ENCODE measurements at regions not wholly inside any gene's neighbourhood (a gene's known extent, or its start where the extent isn't known, plus 50 kb on each side); places are given as distances from the start of the nearest gene placed in this dataset.

- Mint-ChIP-seq H3K9me3 (no peaks in the 10 kb centered on the region), H3K4me1 (no peaks in the 10 kb centered on the region), H3K36me3 (no peaks in the 10 kb centered on the region), H3K4me3 (no peak overlapping the region), H3K27ac (no peak overlapping the region), H3K27me3 (ENCODE audit: low read depth in 3 of 3) (peaks cover 2 to 4% (median 3%) of the 10 kb centered on the region in 3 donors)
- no peak for DNase-seq
These were observed 300.4 kb upstream of the RASGRP1 start for GRCh38 chr15:38864827-38865581.

- Mint-ChIP-seq H3K4me1 (no peaks in the 10 kb centered on the region), H3K9me3 (peaks cover 0 to 2% (median 0%) of the 10 kb centered on the region in 6 donors), H3K27ac (no peak overlapping the region), H3K27me3 (ENCODE audit: low read depth in 3 of 3) (peaks cover 3 to 6% (median 3%) of the 10 kb centered on the region in 3 donors), H3K36me3 (no peaks in the 10 kb centered on the region), H3K4me3 (no peak overlapping the region)
- DNase-seq: no peak
These were observed 302.9 kb upstream of the RASGRP1 start for GRCh38 chr15:38867556-38867955.

- DNase-seq: no peak
- no peaks in the 10 kb centered on the region for H3K4me1 Mint-ChIP-seq
- H3K27me3 Mint-ChIP-seq (ENCODE audit: low read depth in 3 of 3): peaks cover 3 to 6% (median 3%) of the 10 kb centered on the region in 3 donors
- no peak overlapping the region for H3K27ac Mint-ChIP-seq
- no peaks in the 10 kb centered on the region for H3K36me3 Mint-ChIP-seq
- H3K9me3 Mint-ChIP-seq: peaks cover 0 to 3% (median 0%) of the 10 kb centered on the region in 6 donors
- H3K4me3 Mint-ChIP-seq: no peak overlapping the region
These were observed 303.9 kb upstream of the RASGRP1 start for GRCh38 chr15:38868326-38869114.

GRCh38 chr15:38871638-38872037, 307.0 kb upstream of the RASGRP1 start:
- Mint-ChIP-seq H3K27ac (no peak overlapping the region), H3K4me3 (no peak overlapping the region), H3K4me1 (no peaks in the 10 kb centered on the region), H3K36me3 (no peaks in the 10 kb centered on the region), H3K9me3 (peaks cover 0 to 3% (median 0%) of the 10 kb centered on the region in 6 donors), H3K27me3 (ENCODE audit: low read depth in 3 of 3) (peaks cover 1 to 6% (median 2%) of the 10 kb centered on the region in 3 donors)
- no peak for DNase-seq

- DNase-seq: no peak
- Mint-ChIP-seq H3K27me3 (ENCODE audit: low read depth in 3 of 3) (peaks cover 0 to 5% (median 2%) of the 10 kb centered on the region in 3 donors), H3K27ac (no peak overlapping the region), H3K4me1 (no peaks in the 10 kb centered on the region), H3K36me3 (no peaks in the 10 kb centered on the region), H3K9me3 (peaks cover 0 to 3% (median 0%) of the 10 kb centered on the region in 6 donors), H3K4me3 (no peak overlapping the region)
These were observed 308.1 kb upstream of the RASGRP1 start for GRCh38 chr15:38872732-38873131.

GRCh38 chr15:38873158-38873557, 308.5 kb upstream of the RASGRP1 start:
- no peak for DNase-seq
- Mint-ChIP-seq H3K27ac (no peak overlapping the region), H3K4me3 (no peak overlapping the region), H3K36me3 (no peaks in the 10 kb centered on the region), H3K4me1 (no peaks in the 10 kb centered on the region), H3K9me3 (peaks cover 0 to 3% (median 0%) of the 10 kb centered on the region in 6 donors), H3K27me3 (ENCODE audit: low read depth in 3 of 3) (peaks cover 0 to 5% (median 2%) of the 10 kb centered on the region in 3 donors)

- Mint-ChIP-seq H3K27me3 (ENCODE audit: low read depth in 3 of 3) (peaks cover 0 to 5% (median 2%) of the 10 kb centered on the region in 3 donors), H3K4me3 (no peak overlapping the region), H3K27ac (no peak overlapping the region), H3K36me3 (no peaks in the 10 kb centered on the region), H3K4me1 (no peaks in the 10 kb centered on the region), H3K9me3 (peaks cover 0 to 3% (median 0%) of the 10 kb centered on the region in 6 donors)
- no peak for DNase-seq
These were observed 309.9 kb upstream of the RASGRP1 start for GRCh38 chr15:38874464-38874863.

- Mint-ChIP-seq H3K27ac (no peak overlapping the region), H3K36me3 (no peaks in the 10 kb centered on the region), H3K4me3 (no peak overlapping the region), H3K27me3 (ENCODE audit: low read depth in 3 of 3) (peaks cover 0 to 2% (median under 1%) of the 10 kb centered on the region in 3 donors), H3K4me1 (no peaks in the 10 kb centered on the region), H3K9me3 (peaks cover 0 to 3% (median 0%) of the 10 kb centered on the region in 6 donors)
- DNase-seq: no peak
These were observed 311.6 kb upstream of the RASGRP1 start for GRCh38 chr15:38876211-38876610.

GRCh38 chr15:38876621-38877020, 312.0 kb upstream of the RASGRP1 start:
- Mint-ChIP-seq H3K9me3 (peaks cover 0 to 3% (median 0%) of the 10 kb centered on the region in 6 donors), H3K4me3 (no peak overlapping the region), H3K27ac (no peak overlapping the region), H3K36me3 (no peaks in the 10 kb centered on the region), H3K27me3 (ENCODE audit: low read depth in 3 of 3) (peaks cover 0 to 5% (median 3%) of the 10 kb centered on the region in 3 donors), H3K4me1 (no peaks in the 10 kb centered on the region)
- no peak for DNase-seq

- H3K27me3 Mint-ChIP-seq (ENCODE audit: low read depth in 3 of 3): peaks cover 0 to 5% (median 3%) of the 10 kb centered on the region in 3 donors
- no peaks in the 10 kb centered on the region for H3K36me3 Mint-ChIP-seq
- no peak overlapping the region for H3K27ac Mint-ChIP-seq
- H3K4me3 Mint-ChIP-seq: no peak overlapping the region
- DNase-seq: no peak
- H3K4me1 Mint-ChIP-seq: no peaks in the 10 kb centered on the region
- peaks cover 0 to 3% (median 0%) of the 10 kb centered on the region in 6 donors for H3K9me3 Mint-ChIP-seq
These were observed 312.9 kb upstream of the RASGRP1 start for GRCh38 chr15:38877471-38877870.

- Mint-ChIP-seq H3K4me3 (no peak overlapping the region), H3K27ac (no peak overlapping the region), H3K9me3 (no peaks in the 10 kb centered on the region), H3K36me3 (no peaks in the 10 kb centered on the region), H3K4me1 (no peaks in the 10 kb centered on the region), H3K27me3 (ENCODE audit: low read depth in 3 of 3) (peaks cover 0 to 5% (median 3%) of the 10 kb centered on the region in 3 donors)
- DNase-seq: no peak
These were observed 313.4 kb upstream of the RASGRP1 start for GRCh38 chr15:38878026-38878425.

- Mint-ChIP-seq H3K36me3 (no peaks in the 10 kb centered on the region), H3K27ac (no peak overlapping the region), H3K4me1 (no peaks in the 10 kb centered on the region), H3K4me3 (no peak overlapping the region), H3K27me3 (ENCODE audit: low read depth in 3 of 3) (peaks cover 0 to 3% (median 3%) of the 10 kb centered on the region in 3 donors), H3K9me3 (no peaks in the 10 kb centered on the region)
- DNase-seq: no peak
These were observed 314.3 kb upstream of the RASGRP1 start for GRCh38 chr15:38878926-38879325.

- no peak overlapping the region for H3K4me3 Mint-ChIP-seq
- DNase-seq: no peak
- no peaks in the 10 kb centered on the region for H3K4me1 Mint-ChIP-seq
- peaks cover 0 to 3% (median 3%) of the 10 kb centered on the region in 3 donors for H3K27me3 Mint-ChIP-seq (ENCODE audit: low read depth in 3 of 3)
- H3K27ac Mint-ChIP-seq: no peak overlapping the region
- no peaks in the 10 kb centered on the region for H3K9me3 Mint-ChIP-seq
- H3K36me3 Mint-ChIP-seq: no peaks in the 10 kb centered on the region
These were observed 315.4 kb upstream of the RASGRP1 start for GRCh38 chr15:38879909-38880471.

GRCh38 chr15:38882221-38882620, 317.6 kb upstream of the RASGRP1 start:
- H3K4me3 Mint-ChIP-seq: no peak overlapping the region

More at GRCh38 chr15:38882221-38882620, 317.6 kb upstream of the RASGRP1 start:
- Mint-ChIP-seq H3K27ac (no peak overlapping the region), H3K9me3 (no peaks in the 10 kb centered on the region), H3K27me3 (ENCODE audit: low read depth in 3 of 3) (peaks cover 0 to 10% (median 3%) of the 10 kb centered on the region in 3 donors), H3K36me3 (no peaks in the 10 kb centered on the region), H3K4me1 (no peaks in the 10 kb centered on the region)
- no peak for DNase-seq
